NCI-H524 treated with DMSO at 0.1 percent for 48 hours (cell line): ENCODE measurements at regions not wholly inside any gene's neighbourhood (a gene's known extent, or its start where the extent isn't known, plus 50 kb on each side); places are given as distances from the start of the nearest gene placed in this dataset.
A peak's percentile ranks its signal among the peaks of the same experiment; 100 is the strongest.
"Not testable (repeated sequence)": the region's sequence is repeated elsewhere in the genome, so short reads cannot be mapped to it uniquely, and the experiment has no call there.

ENCODE experiments used
- DNase-seq: peaks from one replicate; lab custom pipeline; 2025; lab: John Stamatoyannopoulos, UW

GRCh38 chr5:110923971-110924370, 147.5 kb upstream of the TSLP start:
- DNase-seq, result no peak

- DNase-seq, result no peak
These were observed 146.1 kb upstream of the TSLP start for GRCh38 chr5:110925398-110925797.

DNA sequence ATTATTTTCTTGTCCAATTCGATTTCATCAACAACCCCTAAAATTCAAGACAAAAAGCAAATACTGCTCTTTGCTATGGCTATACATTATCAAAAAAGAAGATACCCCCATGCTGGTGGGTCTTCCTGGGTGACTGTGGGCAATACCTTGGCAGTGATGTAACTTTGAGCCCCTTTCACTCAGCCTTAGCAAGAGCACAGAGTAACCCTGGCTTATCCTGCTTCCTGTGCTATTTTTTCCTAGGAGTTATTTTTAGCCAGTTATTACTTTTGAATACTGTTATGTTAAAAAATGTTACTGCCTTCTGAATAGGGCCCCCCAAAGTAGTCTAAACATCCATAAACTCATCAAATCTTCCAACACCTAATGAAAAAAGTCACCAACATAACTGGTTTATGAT, 145.6 kb upstream of the TSLP start:
- no peak for DNase-seq

- no peak for DNase-seq
These were observed 138.6 kb upstream of the TSLP start for GRCh38 chr5:110932755-110933488.

GRCh38 chr5:110940136-110940535, 131.4 kb upstream of the TSLP start:
- no peak for DNase-seq

GRCh38 chr5:110945874-110946436, 125.6 kb upstream of the TSLP start:
- no peak for DNase-seq

DNA sequence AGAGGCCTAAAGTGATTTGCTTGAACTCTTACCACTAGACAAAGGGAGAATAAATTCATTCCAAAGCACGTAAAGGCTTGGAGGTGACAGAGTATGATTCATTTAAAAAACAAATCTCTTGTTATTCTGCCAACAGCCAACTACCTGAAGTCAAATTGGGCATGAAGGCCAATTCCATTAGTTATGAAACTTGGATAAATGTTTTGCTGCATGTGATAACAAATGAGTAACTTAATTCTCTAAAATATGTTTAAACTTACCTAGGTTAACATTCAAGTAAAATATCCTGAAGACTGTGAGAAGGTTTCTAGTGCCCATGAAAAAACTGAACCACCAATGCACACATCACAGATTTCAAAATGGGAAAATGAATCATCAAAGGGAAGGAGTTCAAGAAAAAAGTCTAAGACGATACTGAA, 120.1 kb upstream of the TSLP start:
- DNase-seq, result no peak

- DNase-seq, result peak; percentile 56
These were observed 115.1 kb upstream of the TSLP start for GRCh38 chr5:110956280-110956912.

- no peak for DNase-seq
These were observed 114.3 kb upstream of the TSLP start for GRCh38 chr5:110956913-110957813.

DNA sequence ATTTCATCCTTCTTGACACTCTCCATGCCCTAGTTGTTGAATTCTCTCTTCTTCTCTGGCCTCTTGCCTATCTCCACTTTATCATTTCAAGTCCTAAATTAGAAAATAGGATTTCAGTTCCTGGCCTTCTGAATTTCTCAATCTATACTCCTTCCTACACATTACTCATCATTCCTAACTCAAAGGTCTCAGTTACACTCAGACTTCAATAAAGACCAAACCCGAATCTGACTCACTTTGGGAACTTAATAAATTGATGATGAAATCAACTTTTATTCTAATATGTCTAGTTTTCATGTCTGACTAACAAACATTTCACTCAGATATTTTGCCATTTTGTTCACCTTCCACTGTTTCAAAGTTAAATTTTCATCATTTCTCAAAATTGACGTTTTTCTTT, 113.6 kb upstream of the TSLP start:
- DNase-seq, result no peak

GRCh38 chr5:110963495-110963894, 108.0 kb upstream of the TSLP start:
- no peak for DNase-seq

DNA sequence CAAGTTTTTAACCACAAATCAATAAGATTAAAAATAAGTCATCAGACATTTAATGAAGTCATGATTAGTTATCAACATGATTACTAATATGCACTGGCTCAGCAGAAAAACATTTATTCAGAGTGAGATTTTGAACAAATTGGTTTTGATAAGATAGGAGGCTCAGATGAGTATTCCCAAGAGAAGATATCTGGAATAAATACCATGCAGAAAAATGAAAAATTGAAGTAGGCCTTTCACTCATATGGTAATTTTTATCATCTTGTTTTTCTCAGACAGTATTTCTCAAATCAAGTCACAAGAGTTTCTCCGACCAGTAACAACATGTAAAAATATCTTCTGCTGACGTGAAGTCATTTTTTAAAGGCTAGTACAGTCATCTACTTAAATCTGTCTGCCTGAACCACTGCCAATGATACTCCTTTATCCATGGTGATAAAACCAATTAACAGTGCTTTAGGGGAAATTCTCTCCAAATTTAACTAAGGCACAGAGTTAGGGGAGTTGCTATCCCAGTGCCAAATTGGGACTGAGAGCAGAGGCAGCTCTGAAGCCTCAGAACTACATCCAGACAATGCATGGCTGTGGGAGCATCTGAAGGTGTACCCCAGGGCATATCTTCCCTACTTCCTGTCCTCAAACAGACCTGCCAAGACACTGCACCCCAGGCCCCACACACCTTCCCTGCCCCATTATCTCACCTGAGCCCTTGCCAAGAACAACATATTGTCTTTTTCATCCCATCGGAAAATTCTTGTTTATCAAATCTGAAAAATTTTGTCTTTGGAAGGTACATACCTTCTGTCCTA, 105.5 kb upstream of the TSLP start:
- no peak for DNase-seq

DNA sequence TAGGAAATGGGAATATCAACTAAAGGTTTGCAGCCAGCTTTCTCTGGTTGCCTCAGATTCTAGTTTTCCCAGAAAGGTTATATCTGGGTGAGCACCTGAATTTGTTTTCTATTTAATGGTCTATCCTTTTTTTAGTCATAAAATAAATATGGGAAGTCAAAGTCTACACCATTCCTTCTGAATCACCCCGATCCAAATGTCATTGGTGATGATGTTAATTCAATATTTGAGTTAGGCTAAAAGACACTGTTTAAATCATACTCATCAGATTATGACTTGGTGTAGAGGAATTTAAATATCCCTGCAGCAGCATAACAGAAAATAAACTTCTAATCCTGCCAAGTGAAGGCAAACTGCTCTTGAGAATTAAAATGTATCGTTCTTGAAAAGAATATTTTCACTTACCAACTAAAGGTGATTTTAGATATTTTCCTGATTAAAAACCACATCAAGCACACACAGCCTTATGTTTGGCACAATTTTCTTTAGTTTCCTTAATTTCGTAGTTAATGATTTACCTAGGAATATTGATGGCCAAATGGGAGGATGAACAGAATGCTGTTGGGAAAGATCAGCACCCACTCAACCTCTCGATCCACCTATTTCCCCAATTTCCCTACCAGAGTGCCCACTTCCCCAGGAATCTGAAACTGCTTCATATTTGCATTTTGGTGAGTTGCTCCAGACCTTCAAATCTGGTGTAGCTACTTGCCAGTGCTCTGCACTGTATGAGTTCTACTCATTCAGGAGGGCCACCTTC, 103.1 kb upstream of the TSLP start:
- no peak for DNase-seq

DNA sequence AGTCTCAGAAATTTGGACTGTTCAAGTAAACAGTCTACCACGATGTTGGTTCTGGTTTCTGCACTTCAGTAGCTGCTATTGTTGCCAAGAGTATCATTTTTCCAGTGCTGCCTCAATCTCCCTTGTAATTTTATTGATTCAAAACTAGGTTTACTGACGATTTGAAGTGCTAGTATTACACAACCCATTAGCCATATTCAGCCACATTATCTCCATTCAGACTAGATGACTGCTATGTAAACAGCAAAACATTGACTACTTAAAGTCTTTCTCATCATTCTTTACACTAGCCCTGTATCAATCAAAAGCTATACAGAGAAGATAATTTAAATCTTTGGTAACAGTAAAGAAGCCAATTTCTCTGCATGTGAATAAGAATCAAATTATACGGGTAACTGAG, 102.0 kb upstream of the TSLP start:
- DNase-seq, result no peak

- no peak for DNase-seq
These were observed 98.0 kb upstream of the TSLP start for GRCh38 chr5:110973510-110973909.

DNA sequence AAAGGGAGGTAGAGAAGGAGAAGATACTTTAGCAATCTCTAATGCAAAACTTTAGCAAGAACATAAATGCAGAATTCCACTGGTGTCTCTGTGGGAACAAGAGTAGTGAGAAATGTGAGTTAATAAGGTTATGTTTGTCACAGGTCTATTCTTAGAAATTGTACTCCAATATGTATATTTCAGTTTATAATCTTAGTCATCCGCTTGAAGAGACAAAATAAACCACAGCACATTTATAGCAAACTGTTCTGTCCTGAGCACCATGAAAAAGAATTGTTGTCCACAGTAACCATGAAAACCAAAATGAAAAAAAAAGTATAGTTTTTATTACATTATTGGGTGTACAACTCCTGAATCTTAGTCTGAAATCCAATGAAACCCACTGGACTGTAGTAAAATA, 93.6 kb upstream of the TSLP start:
- DNase-seq, result no peak

DNA sequence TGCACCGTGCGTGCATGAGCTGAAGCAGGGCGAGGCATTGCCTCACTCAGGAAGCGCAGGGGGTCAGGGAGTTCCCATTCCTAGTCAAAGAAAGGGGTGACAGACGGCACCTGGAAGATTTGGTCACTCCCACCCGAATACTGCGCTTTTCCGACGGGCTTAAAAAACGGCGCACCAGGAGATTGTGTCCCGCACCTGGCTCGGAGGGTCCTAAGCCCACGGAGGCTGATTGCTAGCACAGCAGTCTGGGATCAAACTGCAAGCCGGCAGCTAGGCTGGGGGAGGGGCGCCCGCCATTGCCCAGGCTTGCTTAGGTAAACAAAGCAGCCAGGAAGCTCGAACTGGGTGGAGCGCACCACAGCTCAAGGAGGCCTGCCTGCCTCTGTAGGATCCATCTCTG, 85.6 kb upstream of the TSLP start:
- not testable (repeated sequence) for DNase-seq

- not testable (repeated sequence) for DNase-seq
These were observed 83.9 kb upstream of the TSLP start for GRCh38 chr5:110987573-110987972.

DNA sequence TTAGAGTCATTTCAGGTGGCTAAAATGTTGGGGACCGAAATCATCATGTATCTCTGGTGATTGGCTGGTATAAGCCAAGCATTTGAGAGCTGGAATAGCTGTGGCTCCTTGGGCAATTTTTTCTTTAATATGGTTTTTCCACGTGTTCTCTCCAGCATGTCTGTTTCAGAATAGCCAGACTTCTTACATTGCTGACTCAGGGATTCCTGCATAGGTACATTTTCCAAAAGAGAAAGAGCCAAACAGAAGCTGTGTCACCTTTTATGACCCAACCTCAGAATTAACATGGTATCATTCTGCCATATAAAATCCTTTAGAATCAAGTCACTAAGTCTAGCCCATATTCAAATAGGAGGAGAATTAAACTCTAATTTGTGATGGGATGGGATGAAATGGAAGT, 74.8 kb upstream of the TSLP start:
- DNase-seq, result no peak

DNA sequence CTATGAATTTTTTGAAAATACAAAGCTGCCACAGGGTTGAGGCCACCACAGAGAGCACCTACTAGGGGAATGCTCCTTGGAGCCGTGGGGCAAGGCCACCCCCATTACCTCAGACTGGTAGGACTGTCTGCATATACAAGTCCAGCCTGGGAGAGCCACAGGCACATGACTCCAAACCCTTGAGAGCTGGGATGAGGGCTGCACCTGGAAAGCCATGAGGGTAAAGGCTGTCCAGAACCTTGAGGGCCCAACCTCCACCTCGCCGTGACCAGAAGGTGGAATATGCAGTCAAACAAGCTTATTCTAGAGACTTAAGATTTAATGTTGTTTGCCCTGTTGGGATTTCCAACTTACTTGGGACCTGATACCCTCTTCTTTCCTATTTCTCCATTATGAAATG, 69.5 kb upstream of the TSLP start:
- DNase-seq, result no peak

- no peak for DNase-seq
These were observed 67.9 kb upstream of the TSLP start for GRCh38 chr5:111003623-111004022.
